Mucosa of rectum (tissue), 2 donors: ENCODE measurements at regions not wholly inside any gene's neighbourhood (a gene's known extent, or its start where the extent isn't known, plus 50 kb on each side); places are given as distances from the start of the nearest gene placed in this dataset.
A peak's percentile ranks its signal among the peaks of the same experiment; 100 is the strongest.

Experiments used
- H3K27ac ChIP-seq, 2 donors: one replicate each; pipeline ENCODE4 v1.7.0; 2013; ENCODE audit warnings: inconsistent platforms in 2 of 2, low read depth in 2 of 2, low read length in 2 of 2
- H3K27me3 ChIP-seq, 2 donors: one replicate each; pipeline ENCODE4 v1.7.0; 2013; ENCODE audit warnings: low read length in 2 of 2; ENCODE audit not compliant: control insufficient read depth in 2 of 2, insufficient read depth in 2 of 2
- H3K36me3 ChIP-seq, 2 donors: one replicate each; pipeline ENCODE4 v1.7.0; 2013; ENCODE audit warnings: low read length in 2 of 2; ENCODE audit not compliant: control insufficient read depth in 2 of 2, insufficient read depth in 2 of 2
- H3K4me1 ChIP-seq, 2 donors: one replicate each; pipeline ENCODE4 v1.7.0; 2013; ENCODE audit warnings: low read length in 2 of 2, mild to moderate bottlenecking in 1 of 2; ENCODE audit not compliant: control insufficient read depth in 2 of 2, insufficient read depth in 2 of 2
- H3K4me3 ChIP-seq, 2 donors: one replicate each; pipeline ENCODE4 v1.7.0; 2013; ENCODE audit warnings: low read length in 2 of 2
- H3K9ac ChIP-seq, 2 donors: one replicate each; pipeline ENCODE4 v1.7.0; 2013; ENCODE audit warnings: low read length in 2 of 2, low read depth in 1 of 2, mild to moderate bottlenecking in 1 of 2
- H3K9me3 ChIP-seq, 2 donors: one replicate each; pipeline ENCODE4 v1.7.0; 2013; ENCODE audit warnings: low read length in 2 of 2; ENCODE audit not compliant: control insufficient read depth in 2 of 2
- donor health status: healthy.
- donor health status: Normal muscosa, but diverticular disease.

DNA sequence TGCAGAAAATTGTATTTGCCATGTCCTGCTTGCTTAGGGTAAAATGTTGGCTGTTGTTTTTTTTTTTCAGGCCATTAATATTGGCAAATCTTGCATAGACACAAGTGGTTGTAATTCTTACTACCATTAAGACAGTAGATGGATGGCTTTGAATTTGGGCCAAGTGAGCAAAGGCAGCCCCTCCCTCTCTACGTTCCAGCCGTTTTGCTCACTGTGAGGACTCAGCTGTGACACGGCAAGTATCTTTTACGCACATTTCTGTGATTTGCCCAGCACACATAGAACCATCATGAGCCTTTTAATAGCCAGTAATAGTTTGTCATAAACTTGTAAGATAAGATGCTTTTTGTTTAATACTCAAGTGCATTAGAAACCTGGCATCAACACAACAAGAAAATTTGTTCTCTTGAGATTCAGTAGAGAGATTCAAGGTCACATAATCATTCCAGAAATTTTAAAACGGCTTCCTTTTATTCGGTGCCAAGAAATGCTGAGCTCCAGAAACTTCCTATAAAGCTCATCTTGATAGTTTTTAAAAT, 205.2 kb upstream of the ADCY2 start:
- Histone ChIP-seq H3K4me1 (no peaks in the 10 kb centered on the region), H3K9ac (no peak overlapping the region), H3K36me3 (no peaks in the 10 kb centered on the region), H3K27me3 (no peaks in the 10 kb centered on the region), H3K9me3 (no peaks in the 10 kb centered on the region), H3K4me3 (no peak overlapping the region), H3K27ac (no peak overlapping the region)

DNA sequence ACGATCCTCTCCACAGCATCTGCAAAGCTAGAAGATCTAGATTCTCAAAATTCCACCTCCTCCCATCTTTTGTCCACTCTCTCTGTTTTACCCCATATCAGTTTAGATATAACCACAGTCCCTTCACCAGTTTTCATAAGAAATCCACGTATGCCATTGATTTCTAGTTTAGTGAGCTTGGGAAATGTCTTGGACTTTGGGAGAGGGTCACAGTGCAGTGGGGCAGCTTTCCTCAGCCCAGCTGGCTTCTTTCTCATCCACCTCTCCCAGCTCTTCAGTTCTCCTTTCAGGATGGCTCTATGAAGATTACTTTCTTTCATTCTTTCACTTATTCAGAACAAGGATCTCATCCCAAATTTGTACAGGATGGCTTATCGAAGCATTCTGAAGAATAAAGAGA, 203.9 kb upstream of the ADCY2 start:
- Histone ChIP-seq H3K27ac (no peak overlapping the region), H3K9me3 (no peaks in the 10 kb centered on the region), H3K4me1 (no peaks in the 10 kb centered on the region), H3K9ac (no peak overlapping the region), H3K27me3 (no peaks in the 10 kb centered on the region), H3K4me3 (no peak overlapping the region), H3K36me3 (no peaks in the 10 kb centered on the region)

DNA sequence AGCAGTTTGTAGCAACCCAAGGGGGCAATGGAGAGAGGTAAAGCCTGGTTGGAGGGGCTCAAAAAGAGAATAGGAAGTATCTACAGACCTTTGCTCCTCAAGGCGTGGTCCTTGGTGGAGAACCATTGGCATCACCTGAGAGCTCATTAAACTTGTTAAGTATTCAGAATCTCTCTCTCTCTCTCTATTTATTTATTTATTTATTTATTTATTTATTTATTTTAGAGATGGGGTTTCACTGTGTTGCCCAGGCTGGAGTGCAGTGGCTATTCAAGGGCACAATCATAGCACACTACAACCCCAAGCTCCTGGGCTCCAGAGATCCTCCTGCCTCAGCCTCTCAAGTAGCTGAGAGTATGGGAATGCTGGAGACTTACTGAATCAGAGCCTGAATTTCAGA, 193.1 kb upstream of the ADCY2 start:
- no peak overlapping the region for H3K4me3 ChIP-seq
- H3K27me3 ChIP-seq: no peaks in the 10 kb centered on the region
- no peaks in the 10 kb centered on the region for H3K9me3 ChIP-seq

DNA sequence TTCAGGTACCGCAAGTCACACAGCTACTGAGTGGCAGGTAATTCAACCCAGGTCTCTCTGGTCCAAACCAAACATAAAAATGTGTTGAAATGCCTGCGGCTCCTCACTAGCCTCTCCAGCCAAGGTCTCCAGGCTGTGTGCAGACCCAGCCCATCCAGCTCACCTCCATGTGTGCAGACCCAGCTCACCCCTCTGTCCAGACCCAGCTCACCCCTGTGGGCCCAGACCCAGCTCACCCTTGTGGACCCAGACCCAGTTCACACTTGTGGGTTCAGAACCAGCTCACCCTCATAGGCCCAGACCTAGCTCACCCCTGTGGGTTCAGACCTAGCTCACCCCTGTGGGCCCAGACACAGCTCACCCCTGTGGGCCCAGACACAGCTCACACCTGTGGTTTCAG, 188.0 kb upstream of the ADCY2 start:
- Histone ChIP-seq H3K9ac (no peak overlapping the region), H3K4me1 (peaks cover 9 to 10% of the 10 kb centered on the region in 2 donors), H3K4me3 (no peak overlapping the region), H3K9me3 (no peaks in the 10 kb centered on the region), H3K36me3 (no peaks in the 10 kb centered on the region), H3K27me3 (no peaks in the 10 kb centered on the region), H3K27ac (no peak overlapping the region)

More for the DNA sequence above, 193.1 kb upstream of the ADCY2 start:
- Histone ChIP-seq H3K4me1 (no peaks in the 10 kb centered on the region), H3K27ac (no peak overlapping the region), H3K9ac (no peak overlapping the region), H3K36me3 (no peaks in the 10 kb centered on the region)

DNA sequence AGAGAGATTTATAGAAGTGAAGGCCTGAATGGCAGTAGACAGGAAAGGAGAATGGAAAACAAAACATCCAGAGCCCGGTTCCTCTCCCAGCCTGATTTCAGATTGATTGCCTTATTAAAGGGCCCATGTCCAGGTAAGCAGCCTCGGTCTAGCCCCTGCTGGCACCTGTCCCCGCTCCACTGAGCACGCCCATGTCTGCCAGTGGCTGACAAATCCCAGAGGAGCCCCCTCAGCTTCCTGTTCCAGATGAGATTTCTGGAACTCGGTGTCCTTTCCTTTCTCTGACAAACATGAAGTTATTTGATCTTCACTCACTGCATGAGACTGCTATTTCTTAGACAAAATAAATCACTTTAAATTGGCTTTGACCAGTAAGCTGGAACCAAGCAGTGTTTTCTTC, 187.0 kb upstream of the ADCY2 start:
- Histone ChIP-seq H3K4me1 (peaks cover 9 to 10% of the 10 kb centered on the region in 2 donors), H3K36me3 (no peaks in the 10 kb centered on the region), H3K27ac (peak overlapping the region; percentile 37 to 45), H3K9ac (no peak overlapping the region), H3K9me3 (no peaks in the 10 kb centered on the region), H3K27me3 (no peaks in the 10 kb centered on the region), H3K4me3 (peak overlapping the region in 1 of 2 donors; percentile 1)

DNA sequence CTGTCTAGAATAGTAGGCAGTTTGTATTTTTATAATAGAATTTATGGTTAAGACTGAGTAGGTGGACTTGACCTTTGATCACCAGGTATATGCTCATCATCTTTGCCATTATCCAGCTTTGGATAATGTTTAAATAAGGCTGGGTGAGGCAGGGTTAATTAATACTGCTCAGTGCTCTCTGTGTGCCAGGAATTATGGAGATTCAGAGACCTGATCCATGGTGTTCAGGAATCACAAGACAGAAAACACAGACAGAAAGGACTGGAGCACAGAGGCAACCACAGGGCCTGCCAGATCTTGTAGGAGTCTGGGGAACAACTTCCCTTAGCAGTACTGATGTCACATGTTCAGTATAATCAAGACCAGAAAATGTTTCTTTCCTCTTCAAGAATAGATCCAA, 186.3 kb upstream of the ADCY2 start:
- H3K9me3 ChIP-seq: no peaks in the 10 kb centered on the region
- H3K27ac ChIP-seq: peak overlapping the region in 1 of 2 donors; percentile 31
- no peaks in the 10 kb centered on the region for H3K36me3 ChIP-seq

DNA sequence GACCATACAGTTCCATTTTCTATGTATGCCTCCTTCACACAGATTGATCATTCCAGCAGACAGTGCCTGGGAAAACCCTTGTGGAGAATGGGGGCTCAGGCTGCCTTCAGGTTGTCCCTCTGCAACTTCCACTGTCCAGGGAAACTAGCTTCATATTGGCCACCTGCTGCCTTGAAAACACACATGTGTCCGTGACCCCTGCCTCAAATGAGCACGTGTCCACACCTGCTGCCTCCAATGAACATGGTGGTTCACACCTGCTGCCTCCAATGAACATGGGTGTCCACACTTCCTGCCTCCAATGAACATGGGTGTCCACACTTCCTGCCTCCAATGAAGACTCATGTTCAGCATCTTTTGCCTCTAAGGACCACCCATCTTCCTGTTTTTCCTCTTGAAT, 185.4 kb upstream of the ADCY2 start:
- Histone ChIP-seq H3K27ac (no peak overlapping the region), H3K4me3 (no peak overlapping the region), H3K4me1 (peaks cover 9 to 10% of the 10 kb centered on the region in 2 donors), H3K9ac (no peak overlapping the region), H3K27me3 (no peaks in the 10 kb centered on the region), H3K9me3 (no peaks in the 10 kb centered on the region), H3K36me3 (no peaks in the 10 kb centered on the region)

More for the DNA sequence above, 186.3 kb upstream of the ADCY2 start:
- no peak overlapping the region for H3K9ac ChIP-seq
- H3K4me3 ChIP-seq: no peak overlapping the region
- H3K27me3 ChIP-seq: no peaks in the 10 kb centered on the region
- peaks cover 9 to 10% of the 10 kb centered on the region in 2 donors for H3K4me1 ChIP-seq

DNA sequence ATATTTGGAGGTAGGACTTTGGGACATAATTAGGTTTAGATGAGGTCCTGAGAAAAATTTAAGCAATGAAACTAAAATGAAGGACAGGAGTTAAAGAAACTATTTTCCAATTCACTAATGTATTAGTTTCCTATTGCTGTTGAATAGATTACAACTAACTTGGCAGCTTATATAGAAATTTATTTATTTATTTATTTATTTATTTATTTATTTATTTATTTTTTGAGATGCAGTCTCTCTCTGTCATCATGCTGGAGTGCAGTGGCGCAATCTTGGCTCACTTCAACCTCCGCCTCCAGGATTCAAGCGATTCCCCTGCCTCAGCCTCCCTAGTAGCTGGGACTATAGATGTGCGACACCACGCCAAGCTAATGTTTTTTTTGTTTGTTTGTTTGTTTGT, 182.4 kb upstream of the ADCY2 start:
- H3K4me3 ChIP-seq: no peak overlapping the region
- no peaks in the 10 kb centered on the region for H3K27me3 ChIP-seq
- no peak overlapping the region for H3K27ac ChIP-seq
- no peaks in the 10 kb centered on the region for H3K36me3 ChIP-seq
- H3K4me1 ChIP-seq: peaks cover 4 to 8% of the 10 kb centered on the region in 2 donors
- H3K9me3 ChIP-seq: no peaks in the 10 kb centered on the region
- H3K9ac ChIP-seq: no peak overlapping the region

DNA sequence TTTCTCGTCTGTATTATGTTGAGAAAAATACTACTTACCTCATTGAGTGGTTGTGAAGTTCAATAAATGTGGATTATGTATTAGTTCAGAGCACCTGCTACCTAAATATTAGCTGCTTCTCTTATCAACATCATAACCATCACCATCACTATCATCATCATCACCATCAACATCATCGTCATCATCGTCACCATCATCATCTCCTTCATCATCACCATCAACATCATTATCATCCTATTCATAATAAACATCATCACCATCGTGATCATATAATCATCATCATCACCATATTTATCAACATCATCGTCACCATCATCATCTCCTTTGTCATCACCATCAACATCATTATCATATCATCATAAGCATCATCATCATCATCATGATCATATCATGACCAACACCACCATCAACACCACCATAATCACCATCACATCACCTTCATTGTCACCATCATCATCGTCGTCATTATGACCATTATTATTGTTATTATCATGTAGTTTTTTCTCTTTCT, 181.0 kb upstream of the ADCY2 start:
- H3K4me1 ChIP-seq: no peaks in the 10 kb centered on the region
- no peak overlapping the region for H3K4me3 ChIP-seq
- H3K27ac ChIP-seq: no peak overlapping the region
- no peak overlapping the region for H3K9ac ChIP-seq
- no peaks in the 10 kb centered on the region for H3K36me3 ChIP-seq
- H3K27me3 ChIP-seq: no peaks in the 10 kb centered on the region
- H3K9me3 ChIP-seq: no peaks in the 10 kb centered on the region

DNA sequence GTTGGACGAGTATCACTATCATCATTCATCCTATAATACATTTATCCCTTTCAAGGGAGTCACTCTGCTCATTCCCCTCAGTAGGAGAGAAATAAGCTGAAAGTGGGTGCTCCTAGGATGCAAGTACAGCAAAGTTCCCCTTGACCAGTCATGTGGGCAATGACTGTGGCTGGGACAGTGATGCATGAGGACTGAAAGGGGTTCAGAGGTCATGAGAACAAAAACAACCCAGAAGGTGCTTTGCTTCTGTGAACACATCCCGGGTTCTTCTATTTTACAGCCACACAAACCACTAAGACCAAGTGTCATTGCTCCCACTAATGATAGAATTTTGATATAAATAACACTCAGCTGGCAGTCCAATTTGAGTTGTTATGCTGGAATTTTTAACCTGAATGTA, 177.8 kb upstream of the ADCY2 start:
- Histone ChIP-seq H3K4me1 (no peaks in the 10 kb centered on the region), H3K9ac (no peak overlapping the region), H3K27me3 (no peaks in the 10 kb centered on the region), H3K36me3 (no peaks in the 10 kb centered on the region), H3K4me3 (no peak overlapping the region), H3K27ac (no peak overlapping the region), H3K9me3 (no peaks in the 10 kb centered on the region)

DNA sequence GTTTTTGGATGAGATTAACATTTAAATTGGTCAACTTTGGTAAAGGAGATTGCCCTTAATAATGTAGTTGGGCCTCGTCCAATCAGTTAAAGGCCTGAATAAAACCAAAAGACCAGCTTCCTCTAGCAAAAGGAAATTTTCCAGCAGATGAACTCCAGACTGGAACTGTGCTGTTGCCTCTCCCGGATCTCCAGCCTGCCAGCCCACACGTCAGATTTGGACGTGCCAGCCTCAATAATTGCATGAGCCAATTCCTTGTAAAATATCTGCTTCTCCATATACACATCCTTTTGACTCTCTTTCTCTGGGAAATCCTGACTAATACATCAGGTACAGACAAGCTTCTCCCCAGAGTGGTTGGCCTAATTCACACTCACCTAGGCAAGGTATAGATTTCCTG, 175.8 kb upstream of the ADCY2 start:
- Histone ChIP-seq H3K27me3 (no peaks in the 10 kb centered on the region), H3K36me3 (no peaks in the 10 kb centered on the region), H3K9me3 (no peaks in the 10 kb centered on the region), H3K4me1 (no peaks in the 10 kb centered on the region), H3K4me3 (no peak overlapping the region), H3K9ac (no peak overlapping the region), H3K27ac (no peak overlapping the region)
